COR-L47 (cell line): ENCODE measurements at regions not wholly inside any gene's neighbourhood (a gene's known extent, or its start where the extent isn't known, plus 50 kb on each side); places are given as distances from the start of the nearest gene placed in this dataset.
A peak's percentile ranks its signal among the peaks of the same experiment; 100 is the strongest.

Experiments
- DNase-seq: peaks from one replicate; lab custom pipeline; 2025; lab: John Stamatoyannopoulos, UW

- DNase-seq = no peak
Observed at GRCh38 chr1:163745204-163745603, 423.4 kb downstream of the NUF2 start.

- no peak for DNase-seq
Observed at GRCh38 chr1:163747261-163747660, 425.5 kb downstream of the NUF2 start.

DNA sequence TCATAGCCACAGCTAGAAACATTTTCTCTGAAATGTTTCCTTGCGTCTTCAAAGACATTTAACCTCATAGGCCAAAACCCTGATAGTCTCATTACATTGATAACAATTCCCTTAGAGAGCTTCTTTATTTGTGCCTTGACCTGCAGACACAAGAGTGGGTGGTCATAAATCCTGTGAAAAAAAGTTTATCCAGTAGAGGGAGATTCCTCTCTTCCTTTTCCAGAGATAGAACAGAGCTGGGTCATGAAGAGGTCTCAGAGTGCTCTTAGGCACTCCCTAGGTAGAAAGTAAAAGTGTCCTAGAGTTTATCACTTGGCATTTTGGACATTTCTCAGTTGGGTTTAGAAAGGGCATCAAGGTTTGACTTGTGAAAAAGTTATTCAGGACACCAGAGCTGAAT, 426.1 kb downstream of the NUF2 start:
- no peak for DNase-seq

DNA sequence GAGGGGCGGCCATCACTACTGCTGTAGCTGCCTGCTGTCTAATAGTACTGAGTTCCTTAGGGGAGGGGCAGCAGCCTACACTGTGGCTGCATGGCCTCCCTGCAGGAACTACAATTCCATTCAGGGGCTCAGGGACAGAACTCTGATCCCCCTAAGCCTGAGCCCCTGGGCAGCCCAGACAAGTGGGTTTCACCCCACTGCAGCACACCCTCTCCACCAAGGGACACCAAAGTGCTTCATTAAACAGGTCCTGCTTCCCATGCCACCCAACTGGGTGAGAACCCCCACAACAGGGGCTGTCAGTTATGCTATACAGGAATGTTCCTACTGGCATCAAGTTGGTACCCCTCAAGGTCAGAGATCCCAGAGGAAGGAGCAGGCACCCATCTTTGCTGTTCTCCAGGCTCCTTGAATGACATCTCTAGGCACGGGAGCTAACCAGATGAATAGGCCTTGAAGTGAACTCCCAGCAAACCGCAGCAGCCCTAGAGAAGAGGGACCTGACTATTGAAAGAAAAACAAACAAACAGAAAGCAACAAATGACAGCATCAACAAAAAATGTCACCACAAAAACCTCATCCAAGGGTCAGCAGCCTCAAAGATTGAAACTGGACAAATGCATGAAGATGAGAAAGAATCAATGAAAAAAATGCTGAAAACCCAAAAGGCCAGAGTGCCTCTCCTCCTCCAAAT, 437.4 kb downstream of the NUF2 start:
- DNase-seq = no peak

- no peak for DNase-seq
Observed at GRCh38 chr1:163761898-163762297, 440.1 kb downstream of the NUF2 start.

DNA sequence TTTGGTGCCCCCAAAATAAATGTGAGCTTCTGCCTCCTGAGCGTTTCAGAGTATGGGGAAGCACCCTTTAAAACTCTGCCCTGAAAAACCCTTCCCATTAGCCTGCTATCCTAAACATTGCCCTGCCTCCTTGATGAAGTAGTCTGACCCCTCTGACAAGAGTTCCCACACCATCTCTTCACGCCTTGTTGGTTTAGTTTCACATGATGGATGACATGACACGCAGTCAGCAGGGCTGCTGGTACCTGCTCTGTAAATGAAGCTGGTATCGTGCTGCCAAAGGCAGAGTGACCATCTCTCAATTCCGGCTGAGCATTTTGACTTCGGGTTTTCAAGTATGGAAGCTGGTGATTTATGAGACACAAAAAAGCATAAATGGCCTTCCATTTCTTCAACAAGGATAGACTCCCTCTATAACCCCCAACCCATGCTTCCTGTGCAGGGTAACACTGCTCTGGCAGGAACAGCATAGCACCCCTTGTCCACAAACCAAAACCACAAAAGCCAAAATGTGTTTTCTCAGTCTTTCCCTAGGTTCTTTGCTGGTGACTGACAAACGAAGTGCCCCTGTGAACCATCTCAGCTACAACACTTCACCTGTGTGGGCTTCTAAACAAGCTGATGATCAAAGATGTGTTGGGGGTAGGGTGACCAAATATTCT, 444.6 kb downstream of the NUF2 start:
- DNase-seq = no peak

- no peak for DNase-seq
Observed at GRCh38 chr1:163768576-163768975, 446.8 kb downstream of the NUF2 start.

DNA sequence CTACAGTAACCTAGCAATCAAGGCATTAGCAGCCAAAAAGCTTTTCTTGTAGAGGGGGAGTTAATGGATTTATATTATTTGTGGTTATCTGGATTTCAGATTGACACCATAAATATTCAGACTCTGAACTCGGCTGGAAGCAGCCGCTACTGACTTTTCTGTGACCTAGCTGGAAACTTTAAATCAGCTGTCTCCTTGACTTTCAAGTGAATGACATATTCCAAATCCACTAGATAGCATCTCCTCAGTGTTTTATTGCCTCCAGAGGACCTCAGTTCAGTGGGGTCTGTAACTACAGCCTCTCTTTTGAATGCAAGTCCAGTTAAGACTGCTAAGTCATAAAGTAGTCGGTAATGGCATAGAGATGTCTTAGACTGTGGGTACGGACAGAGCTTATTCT, 448.5 kb downstream of the NUF2 start:
- DNase-seq = no peak

DNA sequence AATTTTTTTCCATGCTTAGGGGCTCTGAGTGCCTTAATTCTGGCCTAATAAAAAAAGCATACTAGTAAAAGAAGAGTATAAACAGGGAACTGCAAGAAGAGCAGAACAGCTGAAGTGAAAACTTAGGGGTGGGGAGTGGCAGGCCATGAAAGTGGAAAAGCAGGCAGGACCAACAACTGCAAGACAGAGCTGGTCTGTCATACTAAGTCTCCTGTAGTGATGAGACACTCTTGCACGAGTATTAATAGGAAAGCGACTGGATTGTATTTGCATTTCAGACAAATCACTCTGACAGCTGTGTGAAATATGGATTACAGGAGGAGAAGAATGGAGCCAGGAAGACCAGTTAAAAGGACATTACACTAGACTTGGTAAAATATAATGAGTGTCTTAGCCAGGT, 449.9 kb downstream of the NUF2 start:
- no peak for DNase-seq

DNA sequence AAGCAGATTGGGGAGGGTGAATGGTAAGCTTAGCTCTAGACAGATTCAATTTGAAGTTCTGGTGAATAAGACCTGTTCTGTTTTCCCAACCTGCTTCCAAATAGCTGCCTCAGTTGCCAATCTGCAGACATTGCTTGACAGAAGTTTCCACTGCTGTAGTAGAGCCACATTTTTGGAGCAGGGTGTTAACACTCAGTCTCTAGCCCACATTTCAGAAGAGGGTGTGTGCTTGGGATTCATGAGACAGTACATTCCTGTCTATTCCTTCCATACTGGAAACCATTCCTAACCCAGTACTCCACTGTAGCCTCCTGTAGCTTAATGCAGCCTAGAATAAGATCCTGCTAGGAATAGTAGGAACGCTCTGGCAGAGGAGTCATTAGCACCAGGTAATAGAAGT, 450.5 kb downstream of the NUF2 start:
- no peak for DNase-seq

- DNase-seq = no peak
Observed at GRCh38 chr1:163773396-163773795, 451.6 kb downstream of the NUF2 start.

DNA sequence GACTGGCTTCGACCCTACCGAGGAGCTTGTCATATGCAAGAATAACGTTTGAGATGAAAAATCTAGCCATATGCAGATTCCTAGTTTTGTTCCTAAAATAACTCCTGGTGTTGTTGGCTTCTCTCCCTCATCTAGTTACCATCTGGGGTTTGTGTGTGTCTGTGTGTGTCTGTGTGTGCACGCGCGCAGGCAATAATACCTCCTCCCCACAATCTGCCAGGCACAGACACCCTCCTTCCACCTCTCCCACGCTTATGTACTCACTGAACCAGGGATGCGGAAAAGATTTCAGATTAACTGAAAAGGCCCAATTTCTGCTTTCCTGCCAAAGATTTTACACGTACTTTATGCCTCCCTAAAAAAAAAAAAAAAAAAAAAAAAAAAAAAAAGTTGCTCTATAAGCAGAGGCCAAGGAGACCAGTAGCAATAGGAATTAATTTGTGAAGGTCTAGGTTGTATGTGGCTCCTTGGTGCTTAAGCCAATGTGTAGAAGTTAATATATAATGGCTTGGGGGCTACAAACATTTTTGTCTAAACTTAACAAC, 452.7 kb downstream of the NUF2 start:
- DNase-seq = no peak

- no peak for DNase-seq
Observed at GRCh38 chr1:163774978-163775620, 453.3 kb downstream of the NUF2 start.

DNA sequence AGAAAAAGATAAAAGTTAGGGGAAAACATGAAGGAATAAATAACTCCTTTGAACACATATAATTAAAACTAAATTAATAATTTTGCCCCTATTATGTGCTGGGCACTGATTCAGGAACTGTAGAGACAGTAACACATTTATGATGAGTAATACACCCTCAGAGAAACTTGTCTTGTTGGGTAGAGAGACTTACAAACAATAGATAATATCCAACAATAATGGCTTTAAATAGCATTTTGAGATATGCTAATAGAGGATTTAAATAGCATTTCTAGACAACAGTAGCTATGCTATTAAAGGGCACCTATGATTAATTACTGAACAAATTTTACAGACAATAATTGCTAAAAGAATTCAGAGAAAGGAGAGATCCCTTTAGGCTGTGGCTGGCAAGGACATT, 455.5 kb downstream of the NUF2 start:
- no peak for DNase-seq

DNA sequence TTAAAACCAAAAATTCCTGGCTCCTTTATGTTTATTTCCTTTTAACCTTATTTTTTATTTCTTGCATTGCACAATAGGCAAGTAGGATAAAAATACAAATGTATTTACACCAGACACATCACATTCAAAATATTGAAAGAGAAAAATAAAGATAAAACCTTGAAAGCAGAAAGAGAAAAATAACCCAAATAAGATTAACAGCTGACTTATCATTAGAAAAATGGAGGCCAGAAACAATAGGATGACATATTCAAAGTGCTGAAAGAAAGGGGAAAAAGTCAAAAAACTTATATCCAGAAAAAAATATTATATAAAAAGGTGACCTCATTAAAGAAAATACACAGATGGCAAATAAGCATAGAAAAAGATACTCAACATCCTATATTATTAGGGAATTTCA, 459.4 kb downstream of the NUF2 start:
- no peak for DNase-seq

- no peak for DNase-seq
Observed at GRCh38 chr1:163785868-163786405, 464.2 kb downstream of the NUF2 start.

- no peak for DNase-seq
Observed at GRCh38 chr1:163789911-163790310, 468.2 kb downstream of the NUF2 start.

GRCh38 chr1:163794551-163794950, 472.8 kb downstream of the NUF2 start:
- DNase-seq = no peak

DNA sequence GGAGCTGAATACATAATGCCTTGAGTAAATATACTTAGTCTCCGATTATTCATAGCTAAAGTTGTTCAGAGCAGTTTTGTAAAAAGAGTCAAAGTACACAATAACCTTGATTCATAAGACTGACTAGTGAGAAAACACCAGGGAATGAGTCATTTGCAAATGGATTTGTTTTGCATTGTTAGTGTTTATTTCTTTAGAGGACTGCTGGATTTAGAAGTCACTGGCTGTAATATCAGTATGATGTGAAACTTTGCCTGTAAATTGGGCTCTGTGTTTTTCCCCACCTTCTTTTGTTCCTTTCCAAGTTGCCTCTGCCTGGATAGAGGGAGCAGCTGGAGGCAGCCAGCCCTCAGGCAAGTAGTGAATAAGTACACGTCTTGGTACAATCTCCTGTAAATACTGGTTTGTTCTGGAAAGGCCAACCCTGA, 474.7 kb downstream of the NUF2 start:
- no peak for DNase-seq

GRCh38 chr1:163797816-163798215, 476.1 kb downstream of the NUF2 start:
- no peak for DNase-seq

- DNase-seq = peak; percentile 14
Observed at GRCh38 chr1:163799190-163799805, 477.5 kb downstream of the NUF2 start.

DNA sequence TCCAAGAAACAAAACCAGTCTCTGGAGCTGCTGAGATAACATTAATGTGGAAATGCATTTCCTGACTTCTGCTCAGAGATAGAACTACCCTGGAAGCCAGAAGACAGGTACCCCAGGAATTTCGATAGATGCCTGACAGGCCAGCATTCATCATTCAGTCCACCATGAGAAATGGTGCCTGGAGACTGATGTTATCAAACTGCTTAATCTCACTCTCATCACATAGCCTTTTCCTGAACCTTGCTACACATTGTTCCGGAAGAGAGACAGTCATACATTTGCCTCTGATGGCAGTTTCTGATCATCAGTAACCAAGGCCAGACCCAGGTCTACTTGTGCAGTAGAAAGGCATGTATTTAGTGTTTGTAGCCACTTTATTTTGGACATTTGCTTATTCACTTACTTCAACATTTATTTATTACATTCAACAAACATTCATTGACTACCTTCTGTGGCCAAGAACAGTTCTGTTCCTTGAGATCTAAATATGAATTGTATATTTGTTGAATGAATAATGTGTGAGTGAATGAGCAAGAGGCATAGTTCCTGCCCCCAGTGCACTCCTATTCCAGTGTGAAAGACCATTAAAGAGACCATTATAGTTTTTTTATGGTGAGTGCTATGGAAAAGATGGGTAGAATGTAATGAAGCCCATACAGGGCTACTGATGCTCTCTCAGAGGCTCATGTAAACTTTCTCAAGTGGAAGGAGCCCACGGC, 485.7 kb downstream of the NUF2 start:
- no peak for DNase-seq
